ENCODE measurements at regions not wholly inside any gene's neighbourhood (a gene's known extent, or its start where the extent isn't known, plus 50 kb on each side); places are given as distances from the start of the nearest gene placed in this dataset.

GRCh38 chr4:147040874-147041273 lies 95.2 kb upstream of the TTC29 start:
- Mint-ChIP-seq H3K27ac (no peak overlapping the region), H3K4me1 (no peaks in the 10 kb centered on the region), H3K9me3 (no peaks in the 10 kb centered on the region), H3K36me3 (no peaks in the 10 kb centered on the region), H3K27me3 (peaks cover 20% of the 10 kb centered on the region), H3K4me3 (no peak overlapping the region)
- no peak for DNase-seq

- Mint-ChIP-seq H3K27me3 (peaks cover 21% of the 10 kb centered on the region), H3K27ac (no peak overlapping the region), H3K4me1 (no peaks in the 10 kb centered on the region), H3K4me3 (no peak overlapping the region), H3K9me3 (no peaks in the 10 kb centered on the region), H3K36me3 (no peaks in the 10 kb centered on the region)
- DNase-seq, result no peak
Observed at GRCh38 chr4:147041376-147041775, 95.7 kb upstream of the TTC29 start.

GRCh38 chr4:147042046-147042445 lies 96.4 kb upstream of the TTC29 start:
- Mint-ChIP-seq H3K27me3 (peaks cover 28% of the 10 kb centered on the region), H3K4me3 (no peak overlapping the region), H3K9me3 (no peaks in the 10 kb centered on the region), H3K36me3 (no peaks in the 10 kb centered on the region), H3K27ac (no peak overlapping the region), H3K4me1 (no peaks in the 10 kb centered on the region)
- no peak for DNase-seq

- no peak for DNase-seq
- Mint-ChIP-seq H3K36me3 (no peaks in the 10 kb centered on the region), H3K4me3 (no peak overlapping the region), H3K9me3 (peaks cover 1% of the 10 kb centered on the region), H3K27me3 (peaks cover 41% of the 10 kb centered on the region), H3K4me1 (no peaks in the 10 kb centered on the region), H3K27ac (no peak overlapping the region)
Observed at GRCh38 chr4:147044241-147044640, 98.6 kb upstream of the TTC29 start.

GRCh38 chr4:147049946-147050345 lies 104.3 kb upstream of the TTC29 start:
- peaks cover 2% of the 10 kb centered on the region for H3K36me3 Mint-ChIP-seq
- H3K4me1 Mint-ChIP-seq, result no peaks in the 10 kb centered on the region
- no peak overlapping the region for H3K27ac Mint-ChIP-seq
- DNase-seq, result no peak
- peaks cover 3% of the 10 kb centered on the region for H3K9me3 Mint-ChIP-seq
- H3K27me3 Mint-ChIP-seq, result peaks cover 47% of the 10 kb centered on the region
- H3K4me3 Mint-ChIP-seq, result no peak overlapping the region

GRCh38 chr4:147050356-147050765 lies 104.7 kb upstream of the TTC29 start:
- Mint-ChIP-seq H3K27me3 (peaks cover 43% of the 10 kb centered on the region), H3K36me3 (peaks cover 2% of the 10 kb centered on the region), H3K27ac (no peak overlapping the region), H3K4me1 (no peaks in the 10 kb centered on the region), H3K9me3 (peaks cover 3% of the 10 kb centered on the region), H3K4me3 (no peak overlapping the region)
- no peak for DNase-seq

DNA sequence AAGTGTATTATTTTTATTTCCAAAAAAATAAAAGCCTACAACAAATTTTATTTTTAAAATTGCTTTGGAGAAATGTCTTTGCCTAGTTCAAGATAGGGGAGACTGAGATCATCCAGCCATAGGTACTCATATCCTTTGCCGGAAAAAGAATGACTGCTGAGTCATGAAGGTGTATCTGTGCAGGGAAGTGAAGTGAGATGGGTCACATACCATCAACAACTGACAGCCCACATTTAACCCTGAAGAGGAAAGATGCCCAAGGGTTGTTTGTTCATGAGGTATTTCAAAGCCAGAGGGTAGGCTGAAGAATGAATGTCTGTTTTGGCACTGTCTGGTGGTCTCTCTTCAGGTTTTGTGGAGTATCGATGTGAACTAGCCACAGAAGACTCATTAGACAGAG lies 106.7 kb upstream of the TTC29 start:
- peaks cover 30% of the 10 kb centered on the region for H3K27me3 Mint-ChIP-seq
- H3K4me1 Mint-ChIP-seq, result peaks cover 5% of the 10 kb centered on the region
- no peak for DNase-seq
- H3K9me3 Mint-ChIP-seq, result peaks cover 3% of the 10 kb centered on the region
- H3K27ac Mint-ChIP-seq, result no peak overlapping the region
- no peak overlapping the region for H3K4me3 Mint-ChIP-seq
- H3K36me3 Mint-ChIP-seq, result peaks cover 4% of the 10 kb centered on the region

DNA sequence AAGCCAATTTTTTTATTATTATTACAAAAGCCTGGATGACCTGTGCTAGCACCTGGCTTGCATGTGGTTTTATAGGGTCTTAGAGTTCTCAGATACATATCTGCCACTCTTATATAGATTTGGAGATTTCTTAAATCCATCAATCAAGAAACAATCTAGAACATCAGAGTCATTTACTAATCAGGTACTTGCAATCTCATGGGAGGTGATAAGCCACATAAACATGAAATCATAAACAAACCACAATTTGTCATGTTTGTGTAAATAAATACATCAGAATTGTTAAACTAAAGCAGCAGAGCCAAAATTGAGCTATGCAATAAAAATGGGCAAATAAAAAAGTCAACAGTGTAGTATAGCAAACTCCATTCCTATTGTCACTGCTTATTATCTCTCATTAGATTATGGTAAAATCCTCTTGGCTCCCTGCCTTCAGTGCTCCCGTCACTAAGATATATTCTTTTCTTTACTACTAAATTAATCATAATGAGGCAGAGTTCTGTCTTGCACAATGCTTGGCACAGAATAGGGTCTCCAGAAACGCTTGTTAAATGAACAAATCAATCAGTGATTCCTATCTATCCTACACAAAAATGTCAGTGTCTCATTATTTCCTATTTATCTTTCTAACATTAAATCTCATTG lies 108.7 kb upstream of the TTC29 start:
- no peak overlapping the region for H3K4me3 Mint-ChIP-seq
- peaks cover 19% of the 10 kb centered on the region for H3K27me3 Mint-ChIP-seq
- peaks cover 2% of the 10 kb centered on the region for H3K9me3 Mint-ChIP-seq

GRCh38 chr4:147056940-147057610 lies 111.4 kb upstream of the TTC29 start:
- Mint-ChIP-seq H3K27ac (peak overlapping the region; percentile 87), H3K27me3 (peaks cover 6% of the 10 kb centered on the region), H3K36me3 (peaks cover 4% of the 10 kb centered on the region), H3K4me1 (peaks cover 15% of the 10 kb centered on the region), H3K4me3 (peak overlapping the region; percentile 78), H3K9me3 (no peaks in the 10 kb centered on the region)
- DNase-seq, result no peak

More for the DNA sequence above, 108.7 kb upstream of the TTC29 start:
- H3K4me1 Mint-ChIP-seq, result peaks cover 10% of the 10 kb centered on the region
- H3K36me3 Mint-ChIP-seq, result peaks cover 4% of the 10 kb centered on the region
- H3K27ac Mint-ChIP-seq, result no peak overlapping the region
- no peak for DNase-seq

- peaks cover 4% of the 10 kb centered on the region for H3K36me3 Mint-ChIP-seq
- H3K27ac Mint-ChIP-seq, result peak overlapping the region; percentile 87
- peaks cover 6% of the 10 kb centered on the region for H3K27me3 Mint-ChIP-seq
- no peak for DNase-seq
- peak overlapping the region; percentile 78 for H3K4me3 Mint-ChIP-seq
- H3K9me3 Mint-ChIP-seq, result no peaks in the 10 kb centered on the region
- peaks cover 15% of the 10 kb centered on the region for H3K4me1 Mint-ChIP-seq
Observed at GRCh38 chr4:147057611-147058190, 112.0 kb upstream of the TTC29 start.

GRCh38 chr4:147059064-147059731 lies 113.5 kb upstream of the TTC29 start:
- H3K9me3 Mint-ChIP-seq, result no peaks in the 10 kb centered on the region
- H3K27me3 Mint-ChIP-seq, result no peaks in the 10 kb centered on the region
- no peak overlapping the region for H3K27ac Mint-ChIP-seq
- no peak overlapping the region for H3K4me3 Mint-ChIP-seq
- peaks cover 15% of the 10 kb centered on the region for H3K4me1 Mint-ChIP-seq
- DNase-seq, result no peak
- H3K36me3 Mint-ChIP-seq, result peaks cover 2% of the 10 kb centered on the region

GRCh38 chr4:147060151-147060931 lies 114.7 kb upstream of the TTC29 start:
- Mint-ChIP-seq H3K4me3 (no peak overlapping the region), H3K27ac (no peak overlapping the region), H3K27me3 (no peaks in the 10 kb centered on the region), H3K36me3 (peaks cover 2% of the 10 kb centered on the region), H3K4me1 (peaks cover 15% of the 10 kb centered on the region), H3K9me3 (no peaks in the 10 kb centered on the region)
- DNase-seq, result no peak

DNA sequence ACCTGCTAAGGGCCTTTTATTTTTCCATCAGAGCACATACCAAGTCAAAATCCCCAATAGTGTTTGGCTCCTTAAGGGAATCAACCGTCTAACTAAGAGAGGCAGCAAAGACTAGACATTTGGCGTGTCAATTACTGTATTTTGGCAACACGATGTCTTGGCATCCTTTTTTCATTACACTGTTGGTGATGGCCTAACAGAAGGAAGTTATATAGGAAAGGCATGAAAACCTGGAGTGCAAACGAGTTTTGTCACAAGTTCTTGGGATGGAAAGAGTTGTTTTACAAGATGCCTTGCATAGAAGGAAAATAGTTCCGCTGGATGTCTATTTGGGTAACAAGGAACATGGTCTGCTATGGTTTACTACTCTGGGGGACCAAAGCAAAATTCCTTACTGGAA lies 119.2 kb upstream of the TTC29 start:
- Mint-ChIP-seq H3K9me3 (no peaks in the 10 kb centered on the region), H3K4me1 (peaks cover 5% of the 10 kb centered on the region), H3K4me3 (no peak overlapping the region), H3K27me3 (peaks cover 4% of the 10 kb centered on the region), H3K36me3 (no peaks in the 10 kb centered on the region), H3K27ac (no peak overlapping the region)
- DNase-seq, result no peak

DNA sequence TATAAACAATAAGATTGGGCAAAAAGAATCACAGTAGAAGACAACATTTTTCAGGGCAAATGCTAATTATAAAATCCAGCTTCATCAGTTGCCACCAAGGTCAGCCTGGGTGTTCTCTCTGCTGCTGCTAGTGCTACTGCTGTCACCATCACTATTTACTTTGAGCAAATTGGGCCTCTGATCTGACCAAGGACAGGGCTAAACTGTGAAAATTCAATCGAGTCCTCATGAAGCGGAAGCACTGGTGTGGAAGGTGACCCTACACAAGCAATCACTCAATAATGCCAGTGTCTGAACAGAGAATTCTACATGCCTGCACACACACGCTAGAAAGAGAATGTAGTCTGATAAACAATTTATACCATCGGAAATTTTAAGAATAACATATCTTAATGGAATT lies 122.9 kb upstream of the TTC29 start:
- Mint-ChIP-seq H3K27ac (no peak overlapping the region), H3K4me3 (no peak overlapping the region), H3K36me3 (peaks cover 2% of the 10 kb centered on the region), H3K4me1 (no peaks in the 10 kb centered on the region), H3K27me3 (peaks cover 12% of the 10 kb centered on the region), H3K9me3 (peaks cover 6% of the 10 kb centered on the region)
- DNase-seq, result no peak
